Stimulated activated memory B cell treated with anti-CD40 and anti-IgM and Interleukin-4, amounts not matched to agents 10 μg/mL and 1 μg/mL and 100 μg/mL, for 72 hours (primary cell): ENCODE measurements at regions not wholly inside any gene's neighbourhood (a gene's known extent, or its start where the extent isn't known, plus 50 kb on each side); places are given as distances from the start of the nearest gene placed in this dataset.
"Not testable (repeated sequence)": the region's sequence is repeated elsewhere in the genome, so short reads cannot be mapped to it uniquely, and the experiment has no call there.

ENCODE experiments used
- ATAC-seq: fragments of 150-1000 bp; cut with Tn5 transposase; 2 replicates; pipeline ENCODE4 v1.10.0; 2021
- H3K27ac Mint-ChIP-seq: one replicate; pipeline ENCODE4 v1.8.0; 2022; ENCODE audit warnings: mild to moderate bottlenecking, mixed read lengths
- H3K27me3 Mint-ChIP-seq: one replicate; pipeline ENCODE4 v1.8.0; 2022; ENCODE audit warnings: mixed read lengths
- H3K36me3 Mint-ChIP-seq: one replicate; pipeline ENCODE4 v1.8.0; 2022; ENCODE audit warnings: mixed read lengths
- H3K4me1 Mint-ChIP-seq: one replicate; pipeline ENCODE4 v1.8.0; 2022; ENCODE audit warnings: mixed read lengths
- H3K4me3 Mint-ChIP-seq: one replicate; pipeline ENCODE4 v1.8.0; 2022; ENCODE audit warnings: mild to moderate bottlenecking, moderate library complexity, mixed read lengths
- H3K9me3 Mint-ChIP-seq: one replicate; pipeline ENCODE4 v1.8.0; 2022; ENCODE audit warnings: mixed read lengths

DNA sequence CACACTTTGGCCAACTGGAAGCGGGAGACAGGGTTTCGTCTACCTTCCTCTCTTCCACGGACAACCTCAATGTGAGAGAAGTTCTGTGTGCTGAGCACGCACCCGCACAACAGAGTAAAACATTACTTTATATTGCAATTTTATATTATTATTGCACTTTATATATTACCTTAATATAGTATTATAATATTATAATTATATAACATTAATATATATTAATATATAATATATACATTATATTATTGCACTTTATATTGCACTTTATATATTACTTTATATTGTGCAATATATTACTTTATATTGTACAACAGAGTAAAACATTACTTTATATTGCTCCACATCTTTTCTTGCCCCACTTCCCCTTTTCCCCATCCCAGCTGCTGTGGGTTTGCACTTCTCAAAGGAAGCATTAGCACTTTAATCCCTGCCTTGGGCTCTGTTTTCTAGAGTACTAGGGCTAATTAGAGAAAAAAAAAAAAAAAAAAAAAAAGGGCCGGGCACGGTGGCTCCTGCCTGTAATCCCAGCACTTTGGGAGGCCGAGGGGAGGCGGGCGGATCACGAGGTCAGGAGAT is 76.4 kb upstream of the SLC4A7 start:
- no peak overlapping the region for H3K4me3 Mint-ChIP-seq
- H3K36me3 Mint-ChIP-seq: no peaks in the 10 kb centered on the region
- peaks cover 9% of the 10 kb centered on the region for H3K27me3 Mint-ChIP-seq
- ATAC-seq: no peak
- H3K27ac Mint-ChIP-seq: no peak overlapping the region
- H3K9me3 Mint-ChIP-seq: no peaks in the 10 kb centered on the region
- no peaks in the 10 kb centered on the region for H3K4me1 Mint-ChIP-seq

DNA sequence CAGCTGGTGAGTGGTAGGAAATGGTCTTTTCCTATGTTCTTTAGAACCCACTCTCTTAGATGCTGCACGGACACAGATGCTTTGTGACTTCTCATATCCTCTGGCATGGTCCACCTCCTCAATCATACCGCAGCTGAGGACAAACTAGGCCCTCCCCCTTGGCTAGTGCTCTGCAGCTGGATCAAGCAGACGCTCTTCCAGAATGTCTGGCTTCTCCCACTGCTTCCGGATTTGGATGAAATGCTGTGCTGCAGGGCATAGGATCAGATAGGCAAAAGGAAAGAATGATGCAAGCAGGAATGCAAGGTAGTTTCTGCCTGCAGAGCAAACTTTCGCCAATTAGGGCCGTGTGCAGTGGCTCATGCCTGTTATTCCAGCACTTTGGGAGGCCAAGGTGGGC is 75.7 kb upstream of the SLC4A7 start:
- no peak for ATAC-seq
- no peaks in the 10 kb centered on the region for H3K36me3 Mint-ChIP-seq
- H3K9me3 Mint-ChIP-seq: no peaks in the 10 kb centered on the region
- H3K4me1 Mint-ChIP-seq: no peaks in the 10 kb centered on the region
- H3K4me3 Mint-ChIP-seq: no peak overlapping the region
- no peak overlapping the region for H3K27ac Mint-ChIP-seq
- peaks cover 9% of the 10 kb centered on the region for H3K27me3 Mint-ChIP-seq

DNA sequence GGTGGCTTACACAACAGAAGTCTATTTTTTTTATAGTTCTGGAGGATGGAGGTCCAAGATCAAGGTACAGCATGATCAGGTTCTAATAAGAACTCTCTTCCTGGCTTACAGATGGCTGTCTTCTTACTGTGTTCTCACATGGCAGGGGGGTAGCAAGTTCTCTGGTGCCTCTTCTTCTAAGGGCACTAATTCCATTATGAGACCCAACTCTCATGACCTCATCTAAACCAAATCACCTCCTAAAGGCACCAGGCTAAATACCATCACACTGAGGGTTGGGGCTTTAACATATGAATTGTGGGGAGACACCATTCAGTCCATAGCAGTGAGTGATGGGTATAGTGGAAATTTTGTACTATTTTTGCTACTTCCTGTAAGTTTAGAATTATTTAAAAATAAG is 75.2 kb upstream of the SLC4A7 start:
- Mint-ChIP-seq H3K36me3 (no peaks in the 10 kb centered on the region), H3K9me3 (no peaks in the 10 kb centered on the region), H3K27me3 (peaks cover 9% of the 10 kb centered on the region), H3K4me3 (no peak overlapping the region), H3K4me1 (no peaks in the 10 kb centered on the region), H3K27ac (no peak overlapping the region)
- ATAC-seq: no peak

DNA sequence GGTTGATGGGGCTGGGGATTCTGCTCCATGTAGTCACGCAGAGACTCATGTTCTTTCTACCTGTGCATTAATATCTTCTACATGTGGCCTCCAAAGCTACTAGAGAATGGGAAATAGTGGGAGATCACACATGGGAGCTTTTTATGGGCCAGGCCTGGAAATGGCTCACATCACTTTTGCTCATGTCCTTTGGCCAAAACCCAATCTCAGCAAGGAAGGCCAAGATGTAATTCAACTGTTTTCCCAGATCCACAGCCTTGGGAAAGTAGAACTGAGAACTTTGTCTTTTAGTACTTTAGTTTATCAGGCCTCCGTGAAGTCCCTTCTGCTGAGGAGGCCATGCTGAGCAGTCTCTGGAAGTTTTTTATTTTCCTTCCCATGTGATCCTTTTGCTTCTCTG is 73.2 kb upstream of the SLC4A7 start:
- H3K4me3 Mint-ChIP-seq: no peak overlapping the region
- H3K36me3 Mint-ChIP-seq: peaks cover 4% of the 10 kb centered on the region
- H3K9me3 Mint-ChIP-seq: peaks cover 3% of the 10 kb centered on the region
- H3K4me1 Mint-ChIP-seq: no peaks in the 10 kb centered on the region
- no peak overlapping the region for H3K27ac Mint-ChIP-seq
- ATAC-seq: no peak
- H3K27me3 Mint-ChIP-seq: peaks cover 9% of the 10 kb centered on the region

DNA sequence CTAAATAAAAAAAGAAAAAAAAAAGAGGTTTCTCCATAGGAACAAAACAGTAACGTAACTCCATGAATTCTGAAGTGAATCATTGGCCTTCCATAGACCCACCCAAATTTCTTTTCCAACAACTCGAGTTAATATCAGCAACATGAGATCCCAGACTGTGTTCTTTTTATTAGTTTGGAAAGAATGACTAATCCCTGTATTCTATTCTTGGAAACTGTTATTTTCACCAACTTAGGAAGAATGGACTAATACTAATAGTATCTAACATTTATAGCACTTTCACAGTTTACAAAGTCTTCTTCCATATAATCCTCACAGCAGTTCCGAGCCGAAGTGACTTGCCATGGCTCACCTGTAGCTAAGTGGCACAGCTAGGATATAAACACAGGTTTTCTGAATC is 72.7 kb upstream of the SLC4A7 start:
- Mint-ChIP-seq H3K9me3 (peaks cover 8% of the 10 kb centered on the region), H3K36me3 (peaks cover 9% of the 10 kb centered on the region), H3K27me3 (peaks cover 9% of the 10 kb centered on the region), H3K4me1 (no peaks in the 10 kb centered on the region), H3K4me3 (no peak overlapping the region), H3K27ac (no peak overlapping the region)
- no peak for ATAC-seq

DNA sequence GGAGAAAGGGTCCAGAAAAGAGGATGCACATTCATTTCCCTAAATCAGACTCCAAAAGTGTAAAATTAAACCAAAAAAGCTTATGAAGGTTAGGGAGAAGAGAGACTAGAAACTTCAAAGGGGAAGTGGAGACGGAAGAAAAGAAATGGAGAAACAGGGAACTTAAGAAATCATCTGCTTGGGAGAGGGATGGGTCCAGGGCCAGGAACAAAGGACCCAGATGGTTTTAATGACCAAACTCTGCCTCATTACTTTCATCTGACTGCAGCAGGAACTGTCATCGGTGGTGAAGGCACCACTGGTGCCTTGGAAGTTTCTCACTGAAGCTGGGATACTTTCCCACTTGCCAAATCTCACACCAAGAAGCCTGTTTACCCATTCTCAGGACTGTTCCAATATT is 70.5 kb upstream of the SLC4A7 start:
- peaks cover 13% of the 10 kb centered on the region for H3K9me3 Mint-ChIP-seq
- H3K4me3 Mint-ChIP-seq: no peak overlapping the region
- ATAC-seq: no peak
- H3K27ac Mint-ChIP-seq: peak overlapping the region; percentile 22
- no peaks in the 10 kb centered on the region for H3K4me1 Mint-ChIP-seq
- peaks cover 9% of the 10 kb centered on the region for H3K27me3 Mint-ChIP-seq
- H3K36me3 Mint-ChIP-seq: peaks cover 12% of the 10 kb centered on the region

DNA sequence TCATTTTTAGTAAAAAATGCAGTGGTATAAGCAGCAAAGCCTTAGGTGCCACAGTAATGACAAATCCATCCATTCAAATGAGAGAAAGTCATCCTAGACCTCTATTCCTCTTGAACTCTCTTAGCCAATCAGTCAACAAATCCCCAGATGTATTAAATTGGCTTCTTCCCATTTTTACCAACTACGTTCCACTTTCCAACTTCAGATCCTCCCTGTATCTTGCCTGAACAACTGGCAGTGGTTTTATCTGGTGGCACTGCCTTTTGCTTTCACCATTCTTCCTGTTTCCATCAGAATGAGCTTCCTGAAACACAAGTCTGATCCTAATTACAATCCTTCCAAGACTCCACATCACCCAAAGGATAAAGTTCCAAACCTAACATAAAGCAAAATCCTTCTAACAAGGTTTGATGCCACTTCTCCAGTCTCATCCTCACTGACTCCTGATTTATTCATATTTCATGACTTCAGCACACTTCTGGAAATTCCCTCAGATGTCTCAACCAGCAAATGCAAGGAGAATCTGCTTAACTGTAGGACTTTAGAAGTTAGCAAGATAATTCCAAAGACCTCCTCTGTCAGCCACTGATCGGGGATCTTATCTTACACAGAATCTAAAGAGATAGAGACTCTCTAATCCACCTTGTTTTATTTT is 69.8 kb upstream of the SLC4A7 start:
- Mint-ChIP-seq H3K36me3 (peaks cover 12% of the 10 kb centered on the region), H3K27me3 (peaks cover 4% of the 10 kb centered on the region), H3K9me3 (peaks cover 13% of the 10 kb centered on the region), H3K4me1 (no peaks in the 10 kb centered on the region), H3K4me3 (no peak overlapping the region), H3K27ac (peak overlapping the region; percentile 22)
- ATAC-seq: no peak

DNA sequence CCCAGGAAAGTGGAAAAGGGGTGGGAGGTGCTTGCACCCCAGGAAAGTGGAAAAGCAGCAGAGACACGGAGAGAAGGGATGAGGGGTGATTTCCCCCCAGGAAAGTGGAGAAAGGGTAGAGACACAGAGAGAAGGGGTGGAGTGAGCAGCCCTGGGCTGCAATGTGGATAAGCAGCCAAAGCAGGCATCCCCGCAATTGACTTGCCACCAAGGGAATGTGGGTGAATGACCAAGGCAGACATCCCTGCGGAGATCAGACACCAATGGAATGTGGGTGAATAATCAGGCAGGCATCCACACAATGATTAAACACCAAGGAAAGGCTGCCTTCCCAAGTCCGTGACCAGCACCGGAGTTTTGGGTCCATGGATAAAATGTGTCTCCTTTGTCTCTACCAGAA is 68.5 kb upstream of the SLC4A7 start:
- H3K27ac Mint-ChIP-seq, H3K27me3 Mint-ChIP-seq, H3K4me3 Mint-ChIP-seq, ATAC-seq, H3K4me1 Mint-ChIP-seq: not testable (repeated sequence)
- Mint-ChIP-seq H3K9me3 (peaks cover 13% of the 10 kb centered on the region), H3K36me3 (peaks cover 12% of the 10 kb centered on the region)

DNA sequence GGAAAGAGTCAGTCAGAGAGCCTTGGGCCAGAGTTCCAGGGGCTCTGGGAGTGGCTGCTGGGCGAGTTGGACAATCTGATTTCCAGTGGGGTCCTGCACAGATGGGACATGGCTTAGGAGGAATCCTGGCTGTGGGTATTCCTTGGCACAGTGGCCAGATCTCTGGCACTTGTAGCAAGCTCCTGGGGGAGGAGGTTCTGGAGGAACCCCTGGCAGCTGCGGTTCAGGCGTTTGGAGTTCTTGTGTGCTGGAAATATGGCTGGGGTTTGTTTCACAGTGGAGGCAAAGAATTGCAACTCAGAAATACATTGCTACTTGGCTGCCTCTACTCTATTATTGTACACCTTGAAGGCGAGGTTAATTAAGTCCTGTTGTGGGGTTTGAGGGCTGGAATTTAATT is 67.2 kb upstream of the SLC4A7 start:
- peaks cover 12% of the 10 kb centered on the region for H3K36me3 Mint-ChIP-seq
- H3K27ac Mint-ChIP-seq: not testable (repeated sequence)

DNA sequence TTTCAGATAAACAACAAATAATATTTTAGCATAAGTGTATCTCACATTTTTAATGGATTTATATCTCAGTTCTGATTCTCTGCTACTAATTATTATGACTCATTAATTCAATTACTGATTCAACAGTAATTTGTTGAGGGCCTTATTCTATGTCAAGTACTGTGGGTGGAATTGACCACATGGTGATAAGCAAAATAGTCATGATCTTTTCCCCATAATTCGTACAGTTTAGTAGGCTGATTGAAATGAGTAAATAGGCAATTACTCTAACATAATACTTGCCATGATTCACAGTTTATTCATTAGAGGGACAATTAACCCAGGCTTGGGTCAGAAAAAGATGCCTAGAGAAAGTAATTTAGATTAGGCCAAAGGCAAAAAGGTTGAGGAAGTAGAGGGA is 60.9 kb upstream of the SLC4A7 start:
- H3K4me3 Mint-ChIP-seq: no peak overlapping the region
- no peak overlapping the region for H3K27ac Mint-ChIP-seq
- H3K9me3 Mint-ChIP-seq: no peaks in the 10 kb centered on the region
- ATAC-seq: no peak
- no peaks in the 10 kb centered on the region for H3K36me3 Mint-ChIP-seq
- H3K4me1 Mint-ChIP-seq: no peaks in the 10 kb centered on the region
- H3K27me3 Mint-ChIP-seq: no peaks in the 10 kb centered on the region

More for the DNA sequence above, 67.2 kb upstream of the SLC4A7 start:
- ATAC-seq, H3K4me3 Mint-ChIP-seq, H3K27me3 Mint-ChIP-seq, H3K4me1 Mint-ChIP-seq: not testable (repeated sequence)
- peaks cover 13% of the 10 kb centered on the region for H3K9me3 Mint-ChIP-seq

DNA sequence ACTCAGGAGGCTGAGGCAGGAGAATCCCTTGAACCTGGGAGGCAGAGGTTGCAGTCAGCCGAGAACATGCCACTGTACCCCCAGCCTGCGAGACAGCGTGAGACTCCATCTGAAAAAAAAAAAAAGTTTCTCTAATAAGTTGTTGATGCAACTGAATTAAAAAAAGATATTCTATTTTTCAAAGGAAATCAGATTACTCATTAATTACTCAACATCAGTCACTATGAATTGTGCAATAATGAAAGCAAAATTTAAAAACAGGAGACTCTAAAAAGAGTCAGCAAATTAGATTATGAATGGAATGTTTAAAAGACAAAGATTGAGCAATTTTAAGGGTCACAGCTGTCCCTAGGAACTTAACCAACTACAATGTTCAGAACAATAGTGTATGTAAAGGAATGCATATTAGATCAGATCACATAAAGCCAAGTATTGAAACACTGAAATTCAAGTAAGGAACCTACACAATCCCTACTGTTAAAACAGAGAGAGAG is 60.2 kb upstream of the SLC4A7 start:
- H3K27me3 Mint-ChIP-seq: no peaks in the 10 kb centered on the region
- no peak overlapping the region for H3K4me3 Mint-ChIP-seq
- H3K36me3 Mint-ChIP-seq: no peaks in the 10 kb centered on the region
- no peak overlapping the region for H3K27ac Mint-ChIP-seq
- no peak for ATAC-seq
- H3K4me1 Mint-ChIP-seq: no peaks in the 10 kb centered on the region
- no peaks in the 10 kb centered on the region for H3K9me3 Mint-ChIP-seq

DNA sequence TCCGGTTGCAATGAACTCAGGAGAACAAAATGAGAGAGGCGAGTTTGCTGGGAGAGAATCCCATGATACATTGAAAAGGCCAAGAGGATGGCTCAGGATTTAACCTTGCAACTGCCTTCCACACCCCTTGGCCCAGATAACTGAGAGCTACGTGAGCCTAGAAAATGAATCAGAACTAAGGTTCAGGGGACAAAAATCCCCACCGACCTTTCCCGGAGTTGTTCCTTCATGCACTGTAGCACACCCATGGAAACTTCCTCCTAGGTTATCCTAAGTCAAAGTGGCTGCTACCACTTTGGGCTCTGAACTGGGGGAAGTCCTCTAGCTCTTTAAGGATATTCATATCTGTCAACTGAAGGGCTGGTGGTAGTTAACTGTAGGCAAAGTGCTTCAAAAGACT is 58.3 kb upstream of the SLC4A7 start:
- no peaks in the 10 kb centered on the region for H3K9me3 Mint-ChIP-seq
- no peaks in the 10 kb centered on the region for H3K36me3 Mint-ChIP-seq
- H3K27ac Mint-ChIP-seq: no peak overlapping the region
- H3K4me1 Mint-ChIP-seq: no peaks in the 10 kb centered on the region
- H3K27me3 Mint-ChIP-seq: no peaks in the 10 kb centered on the region
- no peak overlapping the region for H3K4me3 Mint-ChIP-seq
- ATAC-seq: no peak

DNA sequence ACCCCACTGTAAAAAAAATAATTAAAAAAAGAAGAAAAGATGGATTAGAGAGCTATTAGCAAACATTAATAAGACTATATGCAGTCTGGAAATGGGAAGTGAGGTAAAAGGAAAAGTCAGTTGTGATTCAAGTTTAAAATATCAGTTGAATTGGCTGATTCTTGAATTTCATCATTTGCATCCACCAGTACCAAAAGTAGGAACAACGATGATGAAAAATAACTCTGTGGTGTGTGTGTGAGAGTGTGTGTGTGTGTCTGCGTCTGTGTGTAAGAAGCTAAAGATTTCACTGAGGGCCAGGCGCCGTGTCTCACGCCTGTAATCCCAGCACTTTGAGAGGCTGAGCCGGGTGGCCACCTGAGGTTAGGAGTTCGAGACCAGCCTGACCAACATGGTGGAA is 56.0 kb upstream of the SLC4A7 start:
- Mint-ChIP-seq H3K9me3 (no peaks in the 10 kb centered on the region), H3K4me1 (peaks cover 2% of the 10 kb centered on the region), H3K4me3 (no peak overlapping the region), H3K36me3 (no peaks in the 10 kb centered on the region), H3K27me3 (no peaks in the 10 kb centered on the region), H3K27ac (no peak overlapping the region)
- no peak for ATAC-seq

DNA sequence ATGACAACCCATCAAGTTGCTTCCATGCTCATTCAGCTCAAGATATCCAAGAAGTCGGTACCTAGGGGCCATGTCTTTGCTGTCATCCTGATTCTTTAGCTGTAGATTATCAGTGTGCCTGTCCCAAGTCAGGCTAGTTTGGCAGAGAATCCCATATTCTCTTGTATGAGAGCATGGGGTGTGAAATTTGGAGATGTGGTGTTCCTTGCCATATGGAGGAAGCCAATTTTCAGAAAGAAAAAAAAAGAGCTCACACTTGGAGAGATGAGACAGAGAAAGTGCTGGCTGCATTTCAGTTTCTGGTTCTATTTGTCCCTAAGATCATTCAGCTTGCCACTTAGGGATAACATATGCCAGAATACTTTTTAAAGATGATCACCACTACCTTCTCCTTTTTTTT is 52.3 kb upstream of the SLC4A7 start:
- ATAC-seq: no peak
- no peaks in the 10 kb centered on the region for H3K9me3 Mint-ChIP-seq
- peaks cover 23% of the 10 kb centered on the region for H3K4me1 Mint-ChIP-seq
- H3K27me3 Mint-ChIP-seq: no peaks in the 10 kb centered on the region
- no peaks in the 10 kb centered on the region for H3K36me3 Mint-ChIP-seq
- no peak overlapping the region for H3K4me3 Mint-ChIP-seq
- no peak overlapping the region for H3K27ac Mint-ChIP-seq

DNA sequence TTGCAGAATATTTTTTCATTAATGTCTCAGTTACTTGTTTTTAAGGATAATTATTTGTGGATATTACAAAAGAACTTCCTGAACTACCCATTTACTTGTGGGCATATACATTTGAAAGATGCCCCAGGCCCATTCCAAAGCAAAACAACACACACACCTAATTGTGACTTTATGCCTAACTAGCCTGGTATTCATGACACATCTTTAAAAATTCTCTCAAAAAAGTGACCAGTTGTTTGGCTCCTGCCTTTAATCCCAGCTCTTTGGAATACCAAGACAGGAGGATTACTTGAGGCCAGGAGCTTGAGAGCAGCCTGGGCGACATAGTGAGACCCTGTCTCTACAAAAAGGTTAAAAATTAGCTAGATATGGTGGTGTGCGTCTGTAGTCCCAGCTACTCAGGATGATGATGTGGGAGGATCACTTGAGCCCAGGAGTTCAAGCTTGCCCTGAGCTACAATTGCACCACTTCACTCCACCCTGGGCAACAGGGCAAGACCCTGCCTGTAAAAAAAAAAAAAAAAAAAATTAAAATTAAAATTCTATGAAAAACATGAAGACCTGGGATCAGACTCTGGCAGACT is 51.7 kb upstream of the SLC4A7 start:
- Mint-ChIP-seq H3K36me3 (no peaks in the 10 kb centered on the region), H3K4me1 (peaks cover 23% of the 10 kb centered on the region), H3K27me3 (no peaks in the 10 kb centered on the region), H3K27ac (peak overlapping the region; percentile 81), H3K9me3 (no peaks in the 10 kb centered on the region), H3K4me3 (no peak overlapping the region)
- ATAC-seq: no peak
